ENCODE measurements at regions not wholly inside any gene's neighbourhood (a gene's known extent, or its start where the extent isn't known, plus 50 kb on each side); places are given as distances from the start of the nearest gene placed in this dataset.

- TF ChIP-seq, protein P1, sequence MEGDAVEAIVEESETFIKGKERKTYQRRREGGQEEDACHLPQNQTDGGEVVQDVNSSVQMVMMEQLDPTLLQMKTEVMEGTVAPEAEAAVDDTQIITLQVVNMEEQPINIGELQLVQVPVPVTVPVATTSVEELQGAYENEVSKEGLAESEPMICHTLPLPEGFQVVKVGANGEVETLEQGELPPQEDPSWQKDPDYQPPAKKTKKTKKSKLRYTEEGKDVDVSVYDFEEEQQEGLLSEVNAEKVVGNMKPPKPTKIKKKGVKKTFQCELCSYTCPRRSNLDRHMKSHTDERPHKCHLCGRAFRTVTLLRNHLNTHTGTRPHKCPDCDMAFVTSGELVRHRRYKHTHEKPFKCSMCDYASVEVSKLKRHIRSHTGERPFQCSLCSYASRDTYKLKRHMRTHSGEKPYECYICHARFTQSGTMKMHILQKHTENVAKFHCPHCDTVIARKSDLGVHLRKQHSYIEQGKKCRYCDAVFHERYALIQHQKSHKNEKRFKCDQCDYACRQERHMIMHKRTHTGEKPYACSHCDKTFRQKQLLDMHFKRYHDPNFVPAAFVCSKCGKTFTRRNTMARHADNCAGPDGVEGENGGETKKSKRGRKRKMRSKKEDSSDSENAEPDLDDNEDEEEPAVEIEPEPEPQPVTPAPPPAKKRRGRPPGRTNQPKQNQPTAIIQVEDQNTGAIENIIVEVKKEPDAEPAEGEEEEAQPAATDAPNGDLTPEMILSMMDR (IDR thresholded peaks at IDR 0.05), result no peak
- TF ChIP-seq POLR2A (IDR thresholded peaks at IDR 0.05), result no peak
Observed at GRCh38 chr17:79162012-79162963, 87.7 kb downstream of the ENGASE start.

All from uterus (tissue), 2 donors.